Fibroblast of skin of scalp (primary cell): ENCODE measurements at regions not wholly inside any gene's neighbourhood (a gene's known extent, or its start where the extent isn't known, plus 50 kb on each side); places are given as distances from the start of the nearest gene placed in this dataset.
"Not testable (repeated sequence)": the region's sequence is repeated elsewhere in the genome, so short reads cannot be mapped to it uniquely, and the experiment has no call there.

ENCODE experiments used
- DNase-seq: peaks from one replicate; pipeline ENCODE4 v3.0.0-alpha.2; 2013

DNA sequence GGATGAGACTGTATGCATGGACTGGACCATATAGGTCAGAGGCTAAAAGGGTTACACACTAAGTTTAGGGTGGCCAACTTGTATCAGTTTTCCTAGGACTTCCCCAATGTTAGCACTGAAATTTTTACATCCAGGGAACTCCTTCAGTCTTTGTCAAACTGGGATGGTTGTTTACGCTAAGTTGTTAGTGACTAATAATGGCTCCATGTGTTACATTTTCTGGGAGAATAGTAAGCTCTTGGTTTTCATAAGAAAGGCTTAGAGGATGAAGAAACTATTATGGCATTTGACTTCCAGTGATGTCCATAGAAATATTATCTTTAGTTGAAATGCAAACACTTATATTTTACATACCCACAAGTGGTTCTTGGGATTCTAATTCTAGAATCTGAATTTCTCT lies 57.9 kb upstream of the ST3GAL6 start:
- DNase-seq: no peak

DNA sequence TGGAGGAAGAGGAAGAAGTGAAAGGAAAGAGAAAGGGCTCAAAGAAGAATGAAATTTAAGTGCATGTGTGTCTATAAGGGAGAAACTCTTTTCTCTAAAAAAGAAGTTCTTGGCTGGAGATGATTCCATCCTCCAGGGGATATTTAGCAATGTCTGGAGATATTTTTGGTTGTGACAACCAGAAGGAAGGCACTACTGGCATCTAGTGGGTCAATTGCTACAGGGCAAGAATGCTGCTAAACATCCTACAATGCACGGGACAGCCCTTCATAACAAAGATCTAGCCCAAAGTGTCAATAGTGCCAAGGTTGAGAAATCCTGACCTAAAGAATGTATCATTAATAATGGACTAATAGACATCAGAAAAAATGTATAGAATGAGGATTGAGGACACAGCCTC lies 57.4 kb upstream of the ST3GAL6 start:
- peak; percentile 24 for DNase-seq

DNA sequence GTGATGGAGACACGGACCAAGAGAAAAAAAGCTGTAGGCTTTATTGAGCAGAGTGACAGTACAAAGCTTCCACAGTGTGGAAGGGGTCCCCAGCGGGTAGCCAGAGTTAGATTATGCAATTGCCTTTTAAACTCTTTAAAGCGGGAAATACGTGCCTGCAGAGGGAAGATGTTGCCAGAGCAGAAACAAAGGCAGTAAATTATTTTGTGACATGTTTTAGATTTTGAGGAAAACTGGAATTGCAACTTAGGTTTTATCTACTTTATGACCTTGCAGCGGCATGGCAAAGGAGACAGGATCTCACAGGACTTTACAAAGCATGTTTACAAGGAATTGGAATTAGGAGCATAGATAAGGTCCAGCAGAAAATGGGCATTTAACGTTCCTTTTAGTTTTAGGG lies 54.5 kb upstream of the ST3GAL6 start:
- not testable (repeated sequence) for DNase-seq

DNA sequence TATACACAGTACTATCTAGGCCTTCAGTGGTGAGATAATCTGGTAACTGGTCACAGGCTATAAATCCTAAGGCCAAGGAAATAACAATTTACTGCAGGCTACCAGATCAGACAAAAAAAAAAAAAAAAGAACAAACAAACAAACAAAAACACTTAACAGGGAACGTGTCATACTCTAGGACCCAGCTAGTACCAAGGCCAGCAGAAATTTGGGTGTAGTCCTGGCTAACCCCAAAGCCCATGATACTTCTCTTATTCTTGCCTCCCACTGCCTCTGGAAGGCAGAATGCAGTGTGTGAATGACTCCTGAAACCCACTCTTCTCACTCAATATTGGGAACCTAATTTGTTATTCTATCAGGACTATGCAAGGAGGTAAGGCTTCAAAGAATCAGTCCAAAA lies 53.7 kb upstream of the ST3GAL6 start:
- no peak for DNase-seq

DNA sequence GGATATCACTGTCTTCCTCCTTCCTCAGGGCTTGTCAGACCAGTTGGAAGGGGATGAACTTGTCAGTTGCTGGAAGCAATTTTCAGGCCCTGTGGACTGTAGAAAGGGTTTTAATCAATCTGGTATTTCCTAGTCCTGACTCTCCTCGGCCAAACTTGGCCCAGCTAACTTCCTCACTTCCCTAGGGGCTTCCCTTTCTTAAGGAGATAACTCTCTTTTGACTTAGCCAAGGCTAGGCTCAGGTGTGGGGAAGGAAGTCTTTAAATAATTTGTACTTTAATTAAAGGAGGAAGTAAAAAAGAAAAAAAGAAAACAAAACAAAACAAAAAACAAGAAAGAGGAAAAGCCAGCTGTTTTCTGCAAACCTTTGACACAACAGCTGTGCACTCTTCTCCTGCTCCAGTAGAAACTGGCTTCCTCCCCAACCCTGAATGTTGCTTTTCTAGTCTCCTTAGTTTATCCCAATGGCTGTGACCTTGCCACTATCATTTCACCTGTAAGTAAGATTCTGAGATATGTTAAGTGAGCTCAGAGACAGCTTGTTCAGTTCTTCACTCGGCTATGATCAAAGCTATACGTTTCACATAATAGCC lies 53.0 kb upstream of the ST3GAL6 start:
- DNase-seq: no peak

DNA sequence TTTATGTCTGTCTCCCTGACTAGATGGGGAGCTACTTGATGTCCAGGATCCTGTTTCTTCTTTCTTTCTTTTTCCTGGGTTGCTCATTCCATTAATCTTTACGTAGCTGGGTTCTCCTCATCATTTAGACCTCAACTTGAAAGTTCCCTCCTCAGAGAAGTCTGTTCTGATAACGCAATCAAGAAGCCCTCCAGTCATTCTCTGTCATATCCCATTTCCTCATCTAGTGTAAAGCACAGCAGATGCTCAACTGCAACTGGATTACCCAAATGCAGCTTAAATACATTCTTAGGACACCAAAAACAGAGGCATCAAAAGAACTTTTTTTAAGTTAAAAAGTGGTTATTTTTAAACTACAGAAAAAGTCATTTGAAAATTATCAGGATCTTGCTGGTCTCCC lies 51.7 kb upstream of the ST3GAL6 start:
- DNase-seq: no peak

DNA sequence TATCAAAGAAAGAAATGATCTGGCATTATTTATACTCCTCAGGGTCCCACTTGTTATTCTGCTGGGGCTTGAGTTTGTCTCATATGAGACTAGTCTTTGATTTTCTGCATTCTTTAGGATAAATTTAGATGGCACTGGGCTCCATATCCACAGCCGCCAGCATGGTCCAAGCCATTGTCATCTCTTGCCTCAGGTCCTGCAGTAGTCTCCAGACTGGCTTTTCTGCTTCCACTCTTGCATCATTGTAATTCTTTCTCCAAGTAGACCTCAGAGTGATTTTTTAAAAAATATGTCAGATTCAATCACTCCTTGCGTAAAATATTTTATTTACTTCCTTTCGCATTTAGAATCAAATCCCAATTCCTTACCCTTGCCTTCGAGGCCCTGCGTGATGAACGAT lies 50.4 kb upstream of the ST3GAL6 start:
- DNase-seq: no peak

DNA sequence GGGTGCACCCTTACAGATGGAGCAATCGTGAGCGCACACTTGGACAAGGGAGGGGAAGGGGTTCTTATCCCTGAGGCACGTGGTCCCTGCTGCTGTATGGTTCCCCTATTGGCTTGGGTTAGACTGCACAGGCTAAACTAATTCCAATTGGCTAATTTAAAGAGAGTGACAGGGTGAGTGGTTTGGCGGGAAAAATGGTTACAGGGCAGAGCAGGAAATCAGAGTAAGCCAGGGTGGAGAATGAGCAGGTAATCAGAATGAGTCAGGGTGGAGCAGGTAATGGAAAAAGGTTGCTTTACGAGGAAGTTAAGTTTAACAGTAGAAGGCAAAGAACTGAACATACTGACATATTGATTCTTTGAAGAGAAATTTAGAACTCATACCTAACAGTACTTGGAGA lies 49.8 kb upstream of the ST3GAL6 start:
- DNase-seq: not testable (repeated sequence)
